ENCODE measurements at regions not wholly inside any gene's neighbourhood (a gene's known extent, or its start where the extent isn't known, plus 50 kb on each side); places are given as distances from the start of the nearest gene placed in this dataset.

- no peak for DNase-seq
Observed at GRCh38 chr21:39051588-39051949, 131.7 kb downstream of the PSMG1 start.

- DNase-seq: no peak
Observed at GRCh38 chr21:39050841-39051587, 132.2 kb downstream of the PSMG1 start.

GRCh38 chr21:39048574-39048973, 134.7 kb downstream of the PSMG1 start:
- DNase-seq: no peak

- no peak for DNase-seq
Observed at GRCh38 chr21:39048064-39048463, 135.2 kb downstream of the PSMG1 start.

- no peak for DNase-seq
Observed at GRCh38 chr21:39047046-39047445, 136.2 kb downstream of the PSMG1 start.

GRCh38 chr21:39046236-39046916, 136.9 kb downstream of the PSMG1 start:
- no peak for DNase-seq

GRCh38 chr21:39041816-39042215, 141.4 kb downstream of the PSMG1 start:
- DNase-seq: no peak

- DNase-seq: no peak
Observed at GRCh38 chr21:39040494-39041110, 142.6 kb downstream of the PSMG1 start.

- DNase-seq: no peak
Observed at GRCh38 chr21:39037807-39038405, 145.3 kb downstream of the PSMG1 start.

GRCh38 chr21:39036581-39036980, 146.7 kb downstream of the PSMG1 start:
- no peak for DNase-seq

GRCh38 chr21:39034590-39035536, 148.4 kb downstream of the PSMG1 start:
- DNase-seq: no peak

- no peak for DNase-seq
Observed at GRCh38 chr21:39033878-39034589, 149.2 kb downstream of the PSMG1 start.

GRCh38 chr21:39029900-39030884, 153.1 kb downstream of the PSMG1 start:
- no peak for DNase-seq

GRCh38 chr21:39029086-39029755, 154.0 kb downstream of the PSMG1 start:
- no peak for DNase-seq

- no peak for DNase-seq
Observed at GRCh38 chr21:39025198-39025597, 158.1 kb downstream of the PSMG1 start.

- DNase-seq: no peak
Observed at GRCh38 chr21:39024538-39024937, 158.7 kb downstream of the PSMG1 start.

GRCh38 chr21:39022863-39023693, 160.2 kb downstream of the PSMG1 start:
- no peak for DNase-seq

GRCh38 chr21:39022466-39022862, 160.8 kb downstream of the PSMG1 start:
- peak; percentile 28 for DNase-seq

- DNase-seq: no peak
Observed at GRCh38 chr21:39022035-39022434, 161.2 kb downstream of the PSMG1 start.
